DOHH2 (cell line): ENCODE measurements at regions not wholly inside any gene's neighbourhood (a gene's known extent, or its start where the extent isn't known, plus 50 kb on each side); places are given as distances from the start of the nearest gene placed in this dataset.

Experiments
- EZH2phosphoT487 ChIP-seq: fragments of 200-600 bp; sonication (generic); IDR thresholded peaks from 2 replicates; pipeline ENCODE4 v1.6.1; 2017; ENCODE audit warnings: borderline replicate concordance, mild to moderate bottlenecking, antibody characterized with exemption, low read length, moderate library complexity, mixed read lengths
- TF ChIP-seq, protein P1 (sequence below): fragments of 200-600 bp; sonication (generic); IDR thresholded peaks from one replicate; pipeline ENCODE4 v1.5.1; 2014; ENCODE audit warnings: antibody characterized with exemption, mild to moderate bottlenecking, low read depth, low read length; ENCODE audit not compliant: poor library complexity, severe bottlenecking

DNA sequence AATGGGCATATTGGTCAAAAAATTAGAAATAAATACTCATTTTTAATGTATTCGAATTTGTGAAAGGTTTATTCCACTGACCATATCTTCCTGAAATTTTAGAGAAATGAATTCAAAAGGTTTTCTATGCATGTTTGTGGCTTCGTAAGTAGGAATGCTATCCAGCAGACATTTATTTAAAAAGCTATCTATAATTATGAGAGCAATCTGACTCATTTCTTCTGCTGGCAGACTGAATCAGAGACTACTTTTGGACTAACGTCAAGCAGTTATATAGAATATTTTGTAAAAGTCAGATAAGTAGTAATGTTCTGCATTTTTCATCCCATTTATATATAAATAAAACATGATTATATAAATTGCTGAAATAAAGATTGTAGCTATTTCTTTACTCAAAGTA lies 125.0 kb downstream of the SPCS3 start:
- TF ChIP-seq, protein P1, sequence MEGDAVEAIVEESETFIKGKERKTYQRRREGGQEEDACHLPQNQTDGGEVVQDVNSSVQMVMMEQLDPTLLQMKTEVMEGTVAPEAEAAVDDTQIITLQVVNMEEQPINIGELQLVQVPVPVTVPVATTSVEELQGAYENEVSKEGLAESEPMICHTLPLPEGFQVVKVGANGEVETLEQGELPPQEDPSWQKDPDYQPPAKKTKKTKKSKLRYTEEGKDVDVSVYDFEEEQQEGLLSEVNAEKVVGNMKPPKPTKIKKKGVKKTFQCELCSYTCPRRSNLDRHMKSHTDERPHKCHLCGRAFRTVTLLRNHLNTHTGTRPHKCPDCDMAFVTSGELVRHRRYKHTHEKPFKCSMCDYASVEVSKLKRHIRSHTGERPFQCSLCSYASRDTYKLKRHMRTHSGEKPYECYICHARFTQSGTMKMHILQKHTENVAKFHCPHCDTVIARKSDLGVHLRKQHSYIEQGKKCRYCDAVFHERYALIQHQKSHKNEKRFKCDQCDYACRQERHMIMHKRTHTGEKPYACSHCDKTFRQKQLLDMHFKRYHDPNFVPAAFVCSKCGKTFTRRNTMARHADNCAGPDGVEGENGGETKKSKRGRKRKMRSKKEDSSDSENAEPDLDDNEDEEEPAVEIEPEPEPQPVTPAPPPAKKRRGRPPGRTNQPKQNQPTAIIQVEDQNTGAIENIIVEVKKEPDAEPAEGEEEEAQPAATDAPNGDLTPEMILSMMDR, result no peak
- TF ChIP-seq EZH2phosphoT487, result no peak
